SK-N-SH (cell line): ENCODE measurements at regions not wholly inside any gene's neighbourhood (a gene's known extent, or its start where the extent isn't known, plus 50 kb on each side); places are given as distances from the start of the nearest gene placed in this dataset.

Experiments
- CHD2 ChIP-seq: fragments of 150-350 bp; IDR thresholded peaks from 2 replicates; pipeline ENCODE4 v1.6.1; 2018; ENCODE audit warnings: low read length; ENCODE audit not compliant: partially characterized antibody
- EP300 ChIP-seq, 2 experiments: IDR thresholded peaks; 2 replicates each; pipeline versions ENCODE4 v1.4.0 to v1.6.1; 2012; ENCODE audit warnings: borderline replicate concordance in 1 of 2, low read depth in 1 of 2, low read length in 1 of 2
- EZH2phosphoT487 ChIP-seq: fragments of 200-600 bp; sonication (generic); IDR thresholded peaks from 2 replicates; pipeline ENCODE4 v1.6.1; 2017; ENCODE audit warnings: low read depth, mixed run types, mild to moderate bottlenecking, antibody characterized with exemption, moderate library complexity, borderline replicate concordance
- FOSL2 ChIP-seq: IDR thresholded peaks from 2 replicates; pipeline ENCODE4 v1.4.0; 2012; ENCODE audit warnings: low read depth, mild to moderate bottlenecking, moderate library complexity, borderline replicate concordance
- FOXJ3 ChIP-seq: sonication (generic); formaldehyde crosslinking; IDR thresholded peaks from 2 replicates; pipeline ENCODE4 v1.5.1; 2020; ENCODE audit warnings: mild to moderate bottlenecking, missing genetic modification reagents
- GABPA ChIP-seq: IDR thresholded peaks from 2 replicates; pipeline ENCODE4 v1.4.0; 2012; ENCODE audit warnings: low read depth, mild to moderate bottlenecking
- NRF1 ChIP-seq: IDR thresholded peaks from 2 replicates; pipeline ENCODE4 v1.6.1; 2012; ENCODE audit warnings: low read depth, mild to moderate bottlenecking, low read length
- POLR2AphosphoS5 ChIP-seq: IDR thresholded peaks from 2 replicates; pipeline ENCODE4 v1.6.1; 2012; ENCODE audit warnings: low read depth, low read length
- RFX5 ChIP-seq: IDR thresholded peaks from 2 replicates; pipeline ENCODE4 v1.6.1; 2012; ENCODE audit warnings: mild to moderate bottlenecking, improper control_type of control experiment, low read length
- RXRA ChIP-seq: IDR thresholded peaks from 2 replicates; pipeline ENCODE4 v1.4.0; 2012; ENCODE audit warnings: low read depth, mild to moderate bottlenecking, borderline replicate concordance
- TF ChIP-seq, protein P1 (sequence below): fragments of 200-600 bp; sonication (generic); IDR thresholded peaks from 2 replicates; pipeline ENCODE4 v1.6.1; 2017; ENCODE audit warnings: antibody characterized with exemption, mild to moderate bottlenecking, moderate library complexity
- TF ChIP-seq, protein P2 (sequence below): IDR thresholded peaks from 2 replicates; pipeline ENCODE4 v1.6.1; 2012; ENCODE audit warnings: mild to moderate bottlenecking, low read depth, low read length, moderate library complexity
- TF ChIP-seq, protein P3 (sequence below): IDR thresholded peaks from 2 replicates; pipeline ENCODE4 v1.4.0; 2012; ENCODE audit warnings: low read depth, borderline replicate concordance

DNA sequence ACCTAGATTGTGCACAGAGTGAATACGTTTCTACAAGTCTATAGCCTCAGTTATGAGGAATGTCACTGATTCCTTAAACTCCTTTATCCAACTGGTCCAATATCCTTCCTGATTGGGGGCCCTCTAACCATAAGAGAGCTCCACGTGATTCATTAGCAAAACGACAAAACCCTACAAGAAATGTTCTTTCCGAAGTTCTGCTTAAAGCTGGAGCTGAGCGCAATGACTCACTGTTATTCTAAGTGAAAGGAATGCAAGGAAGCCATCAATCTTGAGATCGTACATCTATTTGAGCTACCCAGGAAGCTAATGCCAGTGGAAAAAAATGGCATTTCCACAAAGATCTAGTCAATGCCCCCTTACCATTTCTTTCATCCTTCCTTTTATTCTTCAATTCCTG lies 354.9 kb upstream of the CDH20 start:
- TF ChIP-seq, protein P1, sequence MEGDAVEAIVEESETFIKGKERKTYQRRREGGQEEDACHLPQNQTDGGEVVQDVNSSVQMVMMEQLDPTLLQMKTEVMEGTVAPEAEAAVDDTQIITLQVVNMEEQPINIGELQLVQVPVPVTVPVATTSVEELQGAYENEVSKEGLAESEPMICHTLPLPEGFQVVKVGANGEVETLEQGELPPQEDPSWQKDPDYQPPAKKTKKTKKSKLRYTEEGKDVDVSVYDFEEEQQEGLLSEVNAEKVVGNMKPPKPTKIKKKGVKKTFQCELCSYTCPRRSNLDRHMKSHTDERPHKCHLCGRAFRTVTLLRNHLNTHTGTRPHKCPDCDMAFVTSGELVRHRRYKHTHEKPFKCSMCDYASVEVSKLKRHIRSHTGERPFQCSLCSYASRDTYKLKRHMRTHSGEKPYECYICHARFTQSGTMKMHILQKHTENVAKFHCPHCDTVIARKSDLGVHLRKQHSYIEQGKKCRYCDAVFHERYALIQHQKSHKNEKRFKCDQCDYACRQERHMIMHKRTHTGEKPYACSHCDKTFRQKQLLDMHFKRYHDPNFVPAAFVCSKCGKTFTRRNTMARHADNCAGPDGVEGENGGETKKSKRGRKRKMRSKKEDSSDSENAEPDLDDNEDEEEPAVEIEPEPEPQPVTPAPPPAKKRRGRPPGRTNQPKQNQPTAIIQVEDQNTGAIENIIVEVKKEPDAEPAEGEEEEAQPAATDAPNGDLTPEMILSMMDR = no peak
- TF ChIP-seq NRF1 (no peak), EP300 (IDR thresholded peaks at IDR 0.05; ENCODE audit: borderline replicate concordance in 1 of 2, low read depth in 1 of 2, low read length in 1 of 2) (peak in 1 of 2 experiments; percentile 71; a peak in 1 of 4 replicates), POLR2AphosphoS5 (peak; percentile 41; the same call in 1 of the 2 replicates), EZH2phosphoT487 (no peak), RFX5 (no peak), RXRA (peak; percentile 18; the same call in 1 of the 2 replicates), FOXJ3 (CRISPR knock-in tag) (no peak), CHD2 (no peak), GABPA (no peak), FOSL2 (peak; percentile 82)
- TF ChIP-seq, protein P2, sequence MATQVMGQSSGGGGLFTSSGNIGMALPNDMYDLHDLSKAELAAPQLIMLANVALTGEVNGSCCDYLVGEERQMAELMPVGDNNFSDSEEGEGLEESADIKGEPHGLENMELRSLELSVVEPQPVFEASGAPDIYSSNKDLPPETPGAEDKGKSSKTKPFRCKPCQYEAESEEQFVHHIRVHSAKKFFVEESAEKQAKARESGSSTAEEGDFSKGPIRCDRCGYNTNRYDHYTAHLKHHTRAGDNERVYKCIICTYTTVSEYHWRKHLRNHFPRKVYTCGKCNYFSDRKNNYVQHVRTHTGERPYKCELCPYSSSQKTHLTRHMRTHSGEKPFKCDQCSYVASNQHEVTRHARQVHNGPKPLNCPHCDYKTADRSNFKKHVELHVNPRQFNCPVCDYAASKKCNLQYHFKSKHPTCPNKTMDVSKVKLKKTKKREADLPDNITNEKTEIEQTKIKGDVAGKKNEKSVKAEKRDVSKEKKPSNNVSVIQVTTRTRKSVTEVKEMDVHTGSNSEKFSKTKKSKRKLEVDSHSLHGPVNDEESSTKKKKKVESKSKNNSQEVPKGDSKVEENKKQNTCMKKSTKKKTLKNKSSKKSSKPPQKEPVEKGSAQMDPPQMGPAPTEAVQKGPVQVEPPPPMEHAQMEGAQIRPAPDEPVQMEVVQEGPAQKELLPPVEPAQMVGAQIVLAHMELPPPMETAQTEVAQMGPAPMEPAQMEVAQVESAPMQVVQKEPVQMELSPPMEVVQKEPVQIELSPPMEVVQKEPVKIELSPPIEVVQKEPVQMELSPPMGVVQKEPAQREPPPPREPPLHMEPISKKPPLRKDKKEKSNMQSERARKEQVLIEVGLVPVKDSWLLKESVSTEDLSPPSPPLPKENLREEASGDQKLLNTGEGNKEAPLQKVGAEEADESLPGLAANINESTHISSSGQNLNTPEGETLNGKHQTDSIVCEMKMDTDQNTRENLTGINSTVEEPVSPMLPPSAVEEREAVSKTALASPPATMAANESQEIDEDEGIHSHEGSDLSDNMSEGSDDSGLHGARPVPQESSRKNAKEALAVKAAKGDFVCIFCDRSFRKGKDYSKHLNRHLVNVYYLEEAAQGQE = no peak
- TF ChIP-seq, protein P3, sequence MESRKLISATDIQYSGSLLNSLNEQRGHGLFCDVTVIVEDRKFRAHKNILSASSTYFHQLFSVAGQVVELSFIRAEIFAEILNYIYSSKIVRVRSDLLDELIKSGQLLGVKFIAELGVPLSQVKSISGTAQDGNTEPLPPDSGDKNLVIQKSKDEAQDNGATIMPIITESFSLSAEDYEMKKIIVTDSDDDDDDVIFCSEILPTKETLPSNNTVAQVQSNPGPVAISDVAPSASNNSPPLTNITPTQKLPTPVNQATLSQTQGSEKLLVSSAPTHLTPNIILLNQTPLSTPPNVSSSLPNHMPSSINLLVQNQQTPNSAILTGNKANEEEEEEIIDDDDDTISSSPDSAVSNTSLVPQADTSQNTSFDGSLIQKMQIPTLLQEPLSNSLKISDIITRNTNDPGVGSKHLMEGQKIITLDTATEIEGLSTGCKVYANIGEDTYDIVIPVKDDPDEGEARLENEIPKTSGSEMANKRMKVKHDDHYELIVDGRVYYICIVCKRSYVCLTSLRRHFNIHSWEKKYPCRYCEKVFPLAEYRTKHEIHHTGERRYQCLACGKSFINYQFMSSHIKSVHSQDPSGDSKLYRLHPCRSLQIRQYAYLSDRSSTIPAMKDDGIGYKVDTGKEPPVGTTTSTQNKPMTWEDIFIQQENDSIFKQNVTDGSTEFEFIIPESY = no peak
